GM18517 (cell line): ENCODE measurements at regions not wholly inside any gene's neighbourhood (a gene's known extent, or its start where the extent isn't known, plus 50 kb on each side); places are given as distances from the start of the nearest gene placed in this dataset.
"Not testable (repeated sequence)": the region's sequence is repeated elsewhere in the genome, so short reads cannot be mapped to it uniquely, and the experiment has no call there.

ENCODE experiments used
- ATAC-seq: cut with Tn5 transposase; IDR thresholded peaks from one replicate; pipeline ENCODE4 v1.9.1; 2021; ENCODE audit warnings: mild to moderate bottlenecking, moderate library complexity; ENCODE audit not compliant: unreplicated experiment

DNA sequence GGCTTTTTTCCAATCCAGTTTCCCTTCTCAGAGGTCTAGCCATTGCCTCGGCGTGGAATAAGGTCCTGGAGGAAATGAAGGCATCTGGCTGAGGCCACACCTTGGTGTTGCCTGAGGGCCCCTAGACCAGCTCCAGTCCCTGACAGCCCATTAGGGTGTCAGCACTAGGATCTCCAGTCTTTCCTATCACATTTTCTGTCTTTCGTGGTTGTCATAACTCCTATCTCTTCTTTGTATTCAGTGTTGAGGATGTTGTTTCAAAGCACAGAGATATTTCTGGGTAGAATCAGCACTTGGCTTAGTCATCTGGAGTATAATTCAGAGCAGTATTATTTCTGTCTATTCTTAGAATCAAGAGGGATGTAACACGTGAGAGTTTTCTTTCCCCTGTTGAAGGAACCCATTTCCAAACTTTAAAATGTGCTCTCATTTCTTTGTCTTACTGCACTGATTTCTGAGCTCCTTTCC lies 844.3 kb downstream of the KCNT2 start:
- ATAC-seq: no peak

GRCh38 chr1:195763146-195763906 lies 844.9 kb downstream of the KCNT2 start:
- ATAC-seq: no peak

- no peak for ATAC-seq
Measured at GRCh38 chr1:195761104-195761503, 847.1 kb downstream of the KCNT2 start.

- no peak for ATAC-seq
Measured at GRCh38 chr1:195756109-195756508, 852.1 kb downstream of the KCNT2 start.

GRCh38 chr1:195754874-195755273 lies 853.4 kb downstream of the KCNT2 start:
- ATAC-seq: no peak

GRCh38 chr1:195754303-195754702 lies 853.9 kb downstream of the KCNT2 start:
- ATAC-seq: no peak

DNA sequence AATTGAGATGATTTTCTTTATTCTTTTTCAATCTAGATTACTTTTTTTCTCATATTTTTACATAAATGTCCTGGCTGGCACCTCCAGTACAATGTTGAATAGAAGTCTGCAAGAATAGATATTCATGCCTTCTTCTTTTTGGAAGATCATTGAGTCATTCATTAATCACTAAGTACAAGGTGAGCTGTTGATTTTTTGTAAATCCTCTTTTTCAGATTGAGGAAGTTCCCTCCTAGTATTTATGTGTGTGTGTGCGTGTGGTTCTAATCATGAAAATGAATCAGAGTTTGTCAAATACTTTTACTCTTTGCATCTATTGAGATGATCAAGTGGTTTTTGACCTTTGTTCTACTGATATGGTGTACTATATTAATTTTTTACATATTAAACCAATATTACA lies 859.3 kb downstream of the KCNT2 start:
- ATAC-seq: no peak

- ATAC-seq: no peak
Measured at GRCh38 chr1:195745189-195746010, 862.8 kb downstream of the KCNT2 start.

DNA sequence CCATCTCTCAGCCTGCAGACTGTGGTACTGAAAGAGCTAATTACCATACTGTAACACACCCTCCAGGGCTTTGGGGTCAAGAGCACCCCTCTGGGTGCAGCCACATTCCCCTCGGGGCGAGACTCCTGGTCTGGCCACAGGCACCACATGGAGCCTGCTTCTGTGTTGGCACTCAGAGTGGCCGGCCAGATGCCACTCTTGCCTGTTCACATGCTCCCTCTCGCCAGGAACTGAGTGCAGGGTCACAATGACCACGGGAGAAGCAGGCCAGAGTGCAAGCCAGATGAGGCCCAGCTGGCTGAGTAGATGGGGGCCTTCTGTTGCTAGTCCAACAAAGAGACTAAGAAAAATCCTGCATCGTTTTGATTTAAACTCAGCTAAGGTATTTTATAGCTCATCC lies 864.0 kb downstream of the KCNT2 start:
- ATAC-seq: no peak

GRCh38 chr1:195740862-195741261 lies 867.4 kb downstream of the KCNT2 start:
- ATAC-seq: no peak

DNA sequence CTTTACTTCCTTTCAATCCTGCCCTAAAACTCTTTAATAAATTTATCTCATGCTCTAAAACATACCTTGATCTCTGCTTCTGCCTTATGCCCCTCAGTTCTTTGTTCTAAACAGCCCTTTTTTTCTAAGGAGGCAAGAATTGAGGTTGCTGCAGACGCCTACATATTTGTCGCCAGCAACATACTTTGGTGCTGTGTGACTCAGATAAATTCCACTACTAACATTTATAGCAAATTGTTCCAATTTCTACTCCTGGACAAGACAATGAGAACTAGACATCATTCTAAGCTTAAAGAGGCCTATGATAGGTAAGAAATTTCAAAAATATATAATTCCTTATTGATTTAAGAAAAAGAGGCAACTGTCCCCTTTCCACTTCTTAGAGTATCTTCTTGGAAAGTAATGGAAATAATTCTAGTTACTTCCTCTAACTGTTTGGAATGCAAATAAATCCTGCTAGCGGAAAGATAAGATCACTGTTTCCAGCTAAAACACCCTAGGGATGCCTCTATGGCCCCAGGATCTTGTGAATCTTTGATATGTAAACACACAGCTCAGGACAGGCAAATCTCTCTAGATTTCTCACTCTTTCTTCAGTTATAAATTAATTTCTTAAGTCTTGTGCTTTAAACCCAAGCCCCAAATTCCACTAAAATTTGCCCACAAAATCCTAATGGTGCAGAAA lies 869.1 kb downstream of the KCNT2 start:
- no peak for ATAC-seq

- ATAC-seq: no peak
Measured at GRCh38 chr1:195735140-195735539, 873.1 kb downstream of the KCNT2 start.

GRCh38 chr1:195733826-195734225 lies 874.4 kb downstream of the KCNT2 start:
- ATAC-seq: no peak

DNA sequence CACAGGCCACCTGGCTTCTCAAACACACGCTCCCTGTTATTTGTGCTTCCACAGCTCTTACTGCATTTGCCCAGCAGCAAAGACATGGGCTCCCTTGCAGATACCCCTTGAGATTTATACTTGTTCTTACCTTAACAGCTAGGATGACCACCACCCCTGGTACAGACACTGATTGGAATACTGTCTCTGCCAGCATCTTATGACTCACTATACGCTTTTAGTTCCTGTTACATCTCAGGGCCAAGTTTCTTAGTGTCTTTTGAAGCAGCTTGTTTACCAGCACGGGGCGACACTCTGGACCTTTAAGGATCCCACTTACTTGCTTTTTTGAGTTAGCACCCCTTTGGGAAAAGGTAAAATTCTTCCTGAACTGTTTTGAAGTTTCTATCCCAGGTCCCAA lies 874.8 kb downstream of the KCNT2 start:
- no peak for ATAC-seq

DNA sequence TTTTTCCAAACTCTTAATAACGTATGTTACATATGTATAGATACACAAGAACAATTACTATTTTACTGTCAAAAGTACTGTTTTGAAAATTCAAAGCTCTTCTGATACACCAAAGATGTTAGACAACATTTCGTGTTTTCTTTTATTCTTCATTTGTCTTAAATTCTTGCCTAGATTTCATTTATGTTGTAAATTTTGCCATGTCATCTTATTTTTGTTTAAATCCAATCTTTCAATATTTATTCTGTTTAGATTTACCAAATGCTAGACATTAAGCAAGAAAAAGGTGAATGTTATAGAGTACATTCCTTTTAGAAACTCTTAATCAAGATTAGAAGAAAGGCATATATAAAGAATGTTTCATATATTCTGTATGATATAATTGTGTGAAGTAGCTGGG lies 876.9 kb downstream of the KCNT2 start:
- no peak for ATAC-seq

- no peak for ATAC-seq
Measured at GRCh38 chr1:195723796-195724194, 884.4 kb downstream of the KCNT2 start.

- ATAC-seq: not testable (repeated sequence)
Measured at GRCh38 chr1:195722852-195723795, 885.1 kb downstream of the KCNT2 start.

- ATAC-seq: not testable (repeated sequence)
Measured at GRCh38 chr1:195722146-195722545, 886.1 kb downstream of the KCNT2 start.

GRCh38 chr1:195721210-195721971 lies 886.8 kb downstream of the KCNT2 start:
- no peak for ATAC-seq

DNA sequence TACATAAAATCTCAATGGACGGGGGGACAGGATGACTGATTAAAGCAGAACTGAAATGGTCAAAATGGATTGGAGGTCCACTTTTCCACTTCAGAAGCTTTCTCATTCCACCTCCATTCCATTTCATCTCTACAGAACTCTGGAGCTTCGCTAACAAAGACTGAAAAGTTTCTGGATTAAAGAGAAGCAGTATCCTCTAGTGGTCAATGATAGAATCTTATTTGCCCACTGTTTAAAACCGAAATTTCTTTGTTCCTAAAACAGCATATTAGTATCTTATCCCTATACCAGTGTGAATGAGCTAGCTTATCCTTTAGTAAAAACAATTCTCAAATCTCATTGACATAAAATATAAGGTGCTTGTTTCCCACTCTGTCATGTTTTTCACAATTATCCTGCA lies 890.6 kb downstream of the KCNT2 start:
- ATAC-seq: no peak
